Progenitor cell of endocrine pancreas (in vitro differentiated cells): ENCODE measurements at regions not wholly inside any gene's neighbourhood (a gene's known extent, or its start where the extent isn't known, plus 50 kb on each side); places are given as distances from the start of the nearest gene placed in this dataset.

Experiments
- DNase-seq: peaks from one replicate; pipeline ENCODE4 v3.0.0; 2021; ENCODE audit warnings: low spot score; ENCODE audit not compliant: unreplicated experiment
- H3K27ac Mint-ChIP-seq: 2 replicates; pipeline ENCODE4 v1.8.0; 2021; ENCODE audit warnings: mild to moderate bottlenecking, moderate library complexity, mixed read lengths
- H3K27me3 Mint-ChIP-seq: 2 replicates; pipeline ENCODE4 v1.8.0; 2021; ENCODE audit warnings: mixed read lengths
- H3K36me3 Mint-ChIP-seq: 2 replicates; pipeline ENCODE4 v1.8.0; 2022; ENCODE audit warnings: mixed read lengths; ENCODE audit not compliant: insufficient read depth
- H3K4me1 Mint-ChIP-seq: 2 replicates; pipeline ENCODE4 v1.8.0; 2021; ENCODE audit warnings: low read depth, mixed read lengths
- H3K4me3 Mint-ChIP-seq: 2 replicates; pipeline ENCODE4 v1.8.0; 2021; ENCODE audit warnings: low read depth, mild to moderate bottlenecking, moderate library complexity, mixed read lengths
- H3K9me3 Mint-ChIP-seq: 2 replicates; pipeline ENCODE4 v1.8.0; 2021; ENCODE audit warnings: low read depth, mixed read lengths
- CTCF ChIP-seq: fragments of 200-600 bp; sonication (generic); IDR thresholded peaks from one replicate; pipeline ENCODE4 v1.5.0; 2021; ENCODE audit warnings: antibody characterized with exemption, mild to moderate bottlenecking; ENCODE audit not compliant: unreplicated experiment

DNA sequence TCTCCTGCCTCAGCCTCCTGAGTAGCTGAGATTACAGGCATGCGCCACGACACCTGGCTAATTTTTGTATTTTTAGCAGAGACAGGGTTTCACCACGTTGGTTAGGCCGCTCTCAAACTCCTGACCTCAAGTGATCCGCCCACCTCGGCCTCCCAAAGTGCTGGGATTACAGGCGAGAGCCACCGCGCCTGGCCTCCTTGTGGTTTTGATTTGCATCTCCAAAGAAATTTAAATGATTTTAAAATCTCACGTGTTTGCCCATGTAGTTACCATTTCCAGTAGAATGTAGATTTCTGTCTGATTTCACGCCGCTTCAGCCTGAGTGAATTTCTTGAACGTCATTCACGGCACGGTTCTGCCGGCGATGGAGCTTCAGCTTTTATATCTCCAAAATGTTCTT, 55.8 kb downstream of the IGF2 start:
- H3K27ac Mint-ChIP-seq = no peak overlapping the region
- peaks cover 8% of the 10 kb centered on the region for H3K27me3 Mint-ChIP-seq
- H3K4me1 Mint-ChIP-seq = no peaks in the 10 kb centered on the region
- TF ChIP-seq CTCF = no peak
- H3K4me3 Mint-ChIP-seq = no peak overlapping the region
- H3K36me3 Mint-ChIP-seq = peaks cover 5% of the 10 kb centered on the region
- no peak for DNase-seq
- H3K9me3 Mint-ChIP-seq = peaks cover 10% of the 10 kb centered on the region

DNA sequence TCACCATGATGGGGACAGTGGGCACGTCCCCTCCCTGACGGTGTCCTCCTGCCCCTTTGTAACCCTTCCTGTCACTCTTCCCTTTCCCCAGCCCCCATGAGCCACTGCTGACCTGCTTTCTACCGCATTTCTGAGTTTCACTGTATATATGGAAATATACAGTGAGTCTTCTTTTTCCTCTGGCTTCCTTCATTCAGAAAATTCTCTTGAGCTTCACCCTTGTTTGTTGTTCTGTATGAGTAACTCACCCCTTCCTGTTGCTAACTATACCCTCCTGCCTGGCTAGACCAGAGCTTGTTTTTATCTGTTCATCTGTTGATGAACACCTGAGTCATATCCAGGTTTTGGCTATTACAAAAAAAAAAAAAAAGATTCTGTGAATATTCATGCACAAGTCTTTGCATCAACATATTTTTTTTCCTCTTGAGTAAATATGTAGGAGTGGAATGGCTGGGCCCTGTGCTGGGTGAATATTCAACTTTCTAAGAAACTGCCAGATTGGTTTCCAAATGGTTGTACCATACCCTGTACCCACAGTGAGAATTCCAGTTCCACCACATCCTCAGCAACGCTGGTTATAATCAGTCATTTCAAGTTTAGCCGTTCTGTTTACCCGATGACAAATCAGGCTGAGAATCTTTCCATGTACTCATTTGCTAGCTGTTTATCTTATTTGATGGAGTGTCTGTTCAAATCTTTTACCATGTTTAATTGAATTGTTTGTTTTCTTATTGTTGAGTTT, 62.0 kb downstream of the IGF2 start:
- Mint-ChIP-seq H3K27ac (peak overlapping the region; percentile 58), H3K4me1 (peaks cover 12% of the 10 kb centered on the region), H3K27me3 (peaks cover 22% of the 10 kb centered on the region)

GRCh38 chr11:2076441-2076840, 62.7 kb downstream of the IGF2 start:
- H3K27ac Mint-ChIP-seq = no peak overlapping the region
- peaks cover 4% of the 10 kb centered on the region for H3K9me3 Mint-ChIP-seq
- peaks cover 22% of the 10 kb centered on the region for H3K27me3 Mint-ChIP-seq
- peaks cover 12% of the 10 kb centered on the region for H3K4me1 Mint-ChIP-seq
- H3K4me3 Mint-ChIP-seq = no peak overlapping the region
- no peak for TF ChIP-seq CTCF
- no peaks in the 10 kb centered on the region for H3K36me3 Mint-ChIP-seq
- no peak for DNase-seq

More for the DNA sequence above, 62.0 kb downstream of the IGF2 start:
- Mint-ChIP-seq H3K4me3 (no peak overlapping the region), H3K36me3 (peaks cover 1% of the 10 kb centered on the region), H3K9me3 (peaks cover 4% of the 10 kb centered on the region)
- DNase-seq = no peak
- no peak for TF ChIP-seq CTCF

DNA sequence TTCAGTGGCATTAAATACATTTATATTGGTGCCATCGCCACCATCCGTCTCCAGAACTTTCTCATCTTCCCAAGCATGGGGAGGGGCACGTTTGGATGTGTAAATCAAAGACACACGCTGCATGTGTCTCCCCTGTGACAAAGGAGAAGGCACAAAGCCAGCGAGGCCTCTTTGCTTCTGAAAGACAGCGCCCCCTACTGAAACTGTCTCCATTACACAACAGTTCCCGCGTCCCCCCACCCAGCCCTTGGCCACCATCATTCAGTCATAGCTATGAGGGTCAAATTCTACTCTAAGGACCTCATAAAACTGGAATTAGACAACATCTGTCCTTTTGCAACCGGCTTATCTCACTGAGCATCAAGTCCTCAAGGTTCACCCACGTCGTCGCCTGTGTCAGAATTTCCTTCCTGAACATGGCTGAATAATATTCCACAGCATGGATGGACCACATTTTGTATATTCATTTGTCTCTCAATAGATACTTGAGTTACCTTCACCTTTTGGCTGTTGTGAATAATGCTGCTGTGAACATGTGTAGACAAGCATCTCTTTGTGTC, 64.8 kb downstream of the IGF2 start:
- Mint-ChIP-seq H3K4me1 (peaks cover 12% of the 10 kb centered on the region), H3K27me3 (peaks cover 15% of the 10 kb centered on the region), H3K9me3 (peaks cover 4% of the 10 kb centered on the region), H3K4me3 (no peak overlapping the region), H3K27ac (no peak overlapping the region), H3K36me3 (no peaks in the 10 kb centered on the region)
- DNase-seq = no peak
- no peak for TF ChIP-seq CTCF

- TF ChIP-seq CTCF = no peak
- H3K36me3 Mint-ChIP-seq = no peaks in the 10 kb centered on the region
- peaks cover 9% of the 10 kb centered on the region for H3K4me1 Mint-ChIP-seq
- H3K4me3 Mint-ChIP-seq = no peak overlapping the region
- H3K27ac Mint-ChIP-seq = no peak overlapping the region
- peaks cover 14% of the 10 kb centered on the region for H3K27me3 Mint-ChIP-seq
- peaks cover 4% of the 10 kb centered on the region for H3K9me3 Mint-ChIP-seq
- no peak for DNase-seq
Observed at GRCh38 chr11:2072551-2073261, 66.5 kb downstream of the IGF2 start.
